WTC11 (cell line): ENCODE measurements at regions not wholly inside any gene's neighbourhood (a gene's known extent, or its start where the extent isn't known, plus 50 kb on each side); places are given as distances from the start of the nearest gene placed in this dataset.

Source experiments
- ATAC-seq: fragments of 200-7000 bp; cut with Tn5 transposase; 2 replicates; pipeline ENCODE4 v1.10.0; 2021; ENCODE audit warnings: mild to moderate bottlenecking, moderate library complexity
- CTCF ChIA-PET: fragments of 300-600 bp; sonication (Branson Sonifier 250); formaldehyde crosslinking; loops from one replicate; lab custom pipeline; 2021; ENCODE audit warnings: antibody characterized with exemption; lab: Charles Lee
- POLR2A ChIA-PET: fragments of 350-600 bp; sonication (Branson Sonifier 250); formaldehyde crosslinking; loops from one replicate; lab custom pipeline; 2021; ENCODE audit warnings: antibody characterized with exemption; lab: Charles Lee
- DNase-seq: peaks from one replicate; pipeline ENCODE4 v3.0.0; 2021; ENCODE audit warnings: low spot score
- H3K27ac Mint-ChIP-seq: 2 replicates; pipeline ENCODE4 v1.8.0; 2021; ENCODE audit warnings: mixed read lengths
- H3K27me3 Mint-ChIP-seq: 2 replicates; pipeline ENCODE4 v1.8.0; 2021; ENCODE audit warnings: low read depth, mild to moderate bottlenecking, moderate library complexity, mixed read lengths
- H3K36me3 Mint-ChIP-seq: 2 replicates; pipeline ENCODE4 v1.8.0; 2021; ENCODE audit warnings: mixed read lengths
- H3K4me1 Mint-ChIP-seq: 2 replicates; pipeline ENCODE4 v1.8.0; 2022; ENCODE audit warnings: mixed read lengths
- H3K4me3 Mint-ChIP-seq: 2 replicates; pipeline ENCODE4 v1.8.0; 2021; ENCODE audit warnings: mild to moderate bottlenecking, moderate library complexity, mixed read lengths
- H3K9me3 Mint-ChIP-seq: 2 replicates; pipeline ENCODE4 v1.8.0; 2021; ENCODE audit warnings: mixed read lengths
- ARID4B ChIP-seq: sonication (generic); formaldehyde crosslinking; IDR thresholded peaks from 2 replicates; pipeline ENCODE4 v1.8.0; 2023; ENCODE audit warnings: missing genetic modification reagents, mild to moderate bottlenecking, borderline replicate concordance
- ATF3 ChIP-seq: sonication (generic); formaldehyde crosslinking; conservative IDR thresholded peaks from 2 replicates; pipeline ENCODE4 v1.8.1; 2022; ENCODE audit warnings: mild to moderate bottlenecking, missing genetic modification reagents
- CBFB ChIP-seq: sonication (generic); formaldehyde crosslinking; IDR thresholded peaks from 2 replicates; pipeline ENCODE4 v1.8.1; 2022; ENCODE audit warnings: mild to moderate bottlenecking, low read depth, missing genetic modification reagents
- E2F5 ChIP-seq: sonication (generic); formaldehyde crosslinking; IDR thresholded peaks from 2 replicates; pipeline ENCODE4 v1.8.1; 2022; ENCODE audit warnings: mild to moderate bottlenecking, moderate library complexity, missing genetic modification reagents
- EMX1 ChIP-seq: fragments of 250-450 bp; sonication (Bioruptor Pico); IDR thresholded peaks from 2 replicates; pipeline ENCODE4 v1.8.0; 2021; ENCODE audit warnings: mild to moderate bottlenecking
- FOXP1 ChIP-seq: sonication (generic); formaldehyde crosslinking; IDR thresholded peaks from 2 replicates; pipeline ENCODE4 v1.8.0; 2022; ENCODE audit warnings: missing genetic modification reagents, mild to moderate bottlenecking, moderate library complexity, borderline replicate concordance
- JAZF1 ChIP-seq: fragments of 250-450 bp; sonication (Bioruptor Pico); IDR thresholded peaks from 2 replicates; pipeline ENCODE4 v1.9.0; 2021; ENCODE audit warnings: moderate library complexity, mild to moderate bottlenecking, inconsistent platforms
- MYBL2 ChIP-seq: sonication (generic); formaldehyde crosslinking; IDR thresholded peaks from 2 replicates; pipeline ENCODE4 v1.8.1; 2023; ENCODE audit warnings: mild to moderate bottlenecking, moderate library complexity, missing genetic modification reagents
- NR3C1 ChIP-seq: sonication (generic); formaldehyde crosslinking; conservative IDR thresholded peaks from 2 replicates; pipeline ENCODE4 v1.8.1; 2023; ENCODE audit warnings: low read depth, mild to moderate bottlenecking, missing genetic modification reagents
- SOX15 ChIP-seq: fragments of 250-450 bp; sonication (Bioruptor Pico); IDR thresholded peaks from 2 replicates; pipeline ENCODE4 v1.9.0; 2021; ENCODE audit warnings: mild to moderate bottlenecking
- TP53 ChIP-seq: sonication (generic); formaldehyde crosslinking; IDR thresholded peaks from 2 replicates; pipeline ENCODE4 v1.8.1; 2023; ENCODE audit warnings: mild to moderate bottlenecking, missing genetic modification reagents
- USF1 ChIP-seq: sonication (generic); formaldehyde crosslinking; IDR thresholded peaks from 2 replicates; pipeline ENCODE4 v1.8.0; 2022; ENCODE audit warnings: mild to moderate bottlenecking, missing genetic modification reagents
- USF2 ChIP-seq: sonication (generic); formaldehyde crosslinking; IDR thresholded peaks from 2 replicates; pipeline ENCODE4 v1.8.1; 2023; ENCODE audit warnings: mild to moderate bottlenecking, missing genetic modification reagents, moderate library complexity
- ZNF532 ChIP-seq: fragments of 250-450 bp; sonication (Bioruptor Pico); IDR thresholded peaks from 2 replicates; pipeline ENCODE4 v1.9.0; 2021; ENCODE audit warnings: mild to moderate bottlenecking, borderline replicate concordance

- Mint-ChIP-seq H3K27ac (no peak overlapping the region), H3K4me3 (no peak overlapping the region), H3K9me3 (no peaks in the 10 kb centered on the region), H3K27me3 (no peaks in the 10 kb centered on the region), H3K4me1 (no peaks in the 10 kb centered on the region), H3K36me3 (no peaks in the 10 kb centered on the region)
- CTCF ChIA-PET: no interaction called here
- POLR2A ChIA-PET: no interaction called here
- DNase-seq (no peak), ATAC-seq (no peak)
- TF ChIP-seq E2F5 (CRISPR knock-in tag) (no peak), USF2 (CRISPR knock-in tag) (no peak)
Measured at GRCh38 chr4:156481845-156482244, 489.8 kb downstream of the PDGFC start.

GRCh38 chr4:156477636-156478035, 494.0 kb downstream of the PDGFC start:
- no peak overlapping the region for H3K4me3 Mint-ChIP-seq

GRCh38 chr4:156476359-156476758, 495.2 kb downstream of the PDGFC start:
- no peaks in the 10 kb centered on the region for H3K27me3 Mint-ChIP-seq
- H3K9me3 Mint-ChIP-seq: no peaks in the 10 kb centered on the region
- ChIA-PET POLR2A (no interaction called here), CTCF (no interaction called here)
- no peaks in the 10 kb centered on the region for H3K4me1 Mint-ChIP-seq
- no peak overlapping the region for H3K4me3 Mint-ChIP-seq
- DNase-seq: no peak
- H3K36me3 Mint-ChIP-seq: no peaks in the 10 kb centered on the region
- ATAC-seq: no peak
- no peak overlapping the region for H3K27ac Mint-ChIP-seq
- no peak for TF ChIP-seq CBFB (CRISPR knock-in tag)
- no peak for TF ChIP-seq ZNF532 (CRISPR knock-in tag)
- no peak for TF ChIP-seq NR3C1 (CRISPR knock-in tag)
- no peak for TF ChIP-seq TP53

More at GRCh38 chr4:156477636-156478035, 494.0 kb downstream of the PDGFC start:
- CTCF ChIA-PET: no interaction called here
- H3K36me3 Mint-ChIP-seq: no peaks in the 10 kb centered on the region
- no peak for TF ChIP-seq JAZF1 (CRISPR knock-in tag)
- no peak for TF ChIP-seq ATF3 (CRISPR knock-in tag)
- TF ChIP-seq USF1 (CRISPR knock-in tag): no peak
- no peak for TF ChIP-seq TP53
- no peak for TF ChIP-seq MYBL2 (CRISPR knock-in tag)
- TF ChIP-seq EMX1: no peak
- no peak for TF ChIP-seq SOX15 (CRISPR knock-in tag)
- TF ChIP-seq ARID4B (CRISPR knock-in tag): no peak
- TF ChIP-seq FOXP1 (CRISPR knock-in tag): no peak
- TF ChIP-seq, all 79 proteins: peak for 0
- no peak overlapping the region for H3K27ac Mint-ChIP-seq
- POLR2A ChIA-PET: no interaction called here
- DNase-seq: no peak
- ATAC-seq: no peak
- no peaks in the 10 kb centered on the region for H3K27me3 Mint-ChIP-seq
- H3K4me1 Mint-ChIP-seq: no peaks in the 10 kb centered on the region
- H3K9me3 Mint-ChIP-seq: no peaks in the 10 kb centered on the region
